Type B pancreatic cell (in vitro differentiated cells): ENCODE measurements at regions not wholly inside any gene's neighbourhood (a gene's known extent, or its start where the extent isn't known, plus 50 kb on each side); places are given as distances from the start of the nearest gene placed in this dataset.
A peak's percentile ranks its signal among the peaks of the same experiment; 100 is the strongest.

Experiments
- DNase-seq: peaks from one replicate; pipeline ENCODE4 v3.0.0; 2021; ENCODE audit warnings: mixed read lengths; ENCODE audit not compliant: unreplicated experiment; ENCODE audit errors: extremely low spot score
- H3K27ac Mint-ChIP-seq: 2 replicates; pipeline ENCODE4 v1.8.0; 2021; ENCODE audit warnings: mild to moderate bottlenecking, mixed read lengths
- H3K27me3 Mint-ChIP-seq: 2 replicates; pipeline ENCODE4 v1.8.0; 2021; ENCODE audit warnings: mixed read lengths
- H3K36me3 Mint-ChIP-seq: 2 replicates; pipeline ENCODE4 v1.8.0; 2021; ENCODE audit warnings: mixed read lengths
- H3K4me1 Mint-ChIP-seq: one replicate; pipeline ENCODE4 v1.8.0; 2021; ENCODE audit warnings: mixed read lengths; ENCODE audit not compliant: unreplicated experiment
- H3K4me3 Mint-ChIP-seq: 2 replicates; pipeline ENCODE4 v1.8.0; 2021; ENCODE audit warnings: mild to moderate bottlenecking, mixed read lengths
- H3K9me3 Mint-ChIP-seq: 2 replicates; pipeline ENCODE4 v1.8.0; 2021; ENCODE audit warnings: mixed read lengths
- TF ChIP-seq, protein P1 (sequence below): fragments of 200-600 bp; sonication (generic); conservative IDR thresholded peaks from 2 replicates; pipeline ENCODE4 v1.5.0; 2021; ENCODE audit warnings: antibody characterized with exemption, mild to moderate bottlenecking

DNA sequence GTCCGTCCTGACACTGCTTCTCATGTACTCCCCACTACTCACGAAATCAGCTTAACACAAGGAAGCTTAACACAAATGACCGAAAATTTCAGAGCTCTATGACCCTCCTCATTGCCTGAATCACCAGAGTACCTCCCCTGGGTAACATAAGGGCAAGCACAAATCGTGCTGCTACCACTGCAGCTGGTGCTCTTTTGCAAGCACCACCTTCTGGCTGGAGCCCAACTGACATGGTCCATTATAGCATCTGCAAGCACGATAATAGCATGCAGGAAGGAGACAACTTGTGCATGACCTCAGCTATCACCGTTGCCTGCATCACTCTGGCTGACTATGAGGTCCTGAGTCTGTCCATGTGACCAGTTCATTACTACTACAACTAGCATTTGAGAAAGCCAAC lies 308.0 kb downstream of the TEX13C start:
- Mint-ChIP-seq H3K27ac (no peak overlapping the region), H3K9me3 (no peaks in the 10 kb centered on the region), H3K36me3 (no peaks in the 10 kb centered on the region), H3K4me1 (no peaks in the 10 kb centered on the region), H3K4me3 (no peak overlapping the region), H3K27me3 (no peaks in the 10 kb centered on the region)
- no peak for DNase-seq
- TF ChIP-seq, protein P1, sequence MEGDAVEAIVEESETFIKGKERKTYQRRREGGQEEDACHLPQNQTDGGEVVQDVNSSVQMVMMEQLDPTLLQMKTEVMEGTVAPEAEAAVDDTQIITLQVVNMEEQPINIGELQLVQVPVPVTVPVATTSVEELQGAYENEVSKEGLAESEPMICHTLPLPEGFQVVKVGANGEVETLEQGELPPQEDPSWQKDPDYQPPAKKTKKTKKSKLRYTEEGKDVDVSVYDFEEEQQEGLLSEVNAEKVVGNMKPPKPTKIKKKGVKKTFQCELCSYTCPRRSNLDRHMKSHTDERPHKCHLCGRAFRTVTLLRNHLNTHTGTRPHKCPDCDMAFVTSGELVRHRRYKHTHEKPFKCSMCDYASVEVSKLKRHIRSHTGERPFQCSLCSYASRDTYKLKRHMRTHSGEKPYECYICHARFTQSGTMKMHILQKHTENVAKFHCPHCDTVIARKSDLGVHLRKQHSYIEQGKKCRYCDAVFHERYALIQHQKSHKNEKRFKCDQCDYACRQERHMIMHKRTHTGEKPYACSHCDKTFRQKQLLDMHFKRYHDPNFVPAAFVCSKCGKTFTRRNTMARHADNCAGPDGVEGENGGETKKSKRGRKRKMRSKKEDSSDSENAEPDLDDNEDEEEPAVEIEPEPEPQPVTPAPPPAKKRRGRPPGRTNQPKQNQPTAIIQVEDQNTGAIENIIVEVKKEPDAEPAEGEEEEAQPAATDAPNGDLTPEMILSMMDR, result no peak

DNA sequence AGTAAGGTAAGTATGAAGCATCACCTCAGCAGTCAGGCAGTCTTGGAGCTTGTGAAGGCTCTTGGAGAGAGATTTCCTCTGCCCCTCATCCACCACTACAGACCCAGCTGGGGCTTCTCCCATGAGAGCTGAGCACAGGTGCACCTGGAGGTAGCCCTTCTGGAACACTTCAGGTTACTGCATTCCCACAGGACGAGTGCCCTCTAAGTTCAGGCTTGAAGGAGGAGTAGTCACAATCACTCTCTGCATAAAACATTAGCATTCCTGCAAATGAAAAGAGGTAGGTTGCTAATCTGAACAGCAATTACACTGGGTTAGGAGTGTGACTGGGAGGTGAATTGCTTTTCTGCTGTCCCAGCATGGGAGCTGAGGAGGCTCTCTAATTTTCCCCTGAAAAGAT lies 308.8 kb downstream of the TEX13C start:
- Mint-ChIP-seq H3K4me1 (no peaks in the 10 kb centered on the region), H3K27ac (no peak overlapping the region), H3K36me3 (no peaks in the 10 kb centered on the region), H3K4me3 (no peak overlapping the region), H3K9me3 (no peaks in the 10 kb centered on the region), H3K27me3 (no peaks in the 10 kb centered on the region)
- no peak for DNase-seq
- TF ChIP-seq, protein P1, result no peak

DNA sequence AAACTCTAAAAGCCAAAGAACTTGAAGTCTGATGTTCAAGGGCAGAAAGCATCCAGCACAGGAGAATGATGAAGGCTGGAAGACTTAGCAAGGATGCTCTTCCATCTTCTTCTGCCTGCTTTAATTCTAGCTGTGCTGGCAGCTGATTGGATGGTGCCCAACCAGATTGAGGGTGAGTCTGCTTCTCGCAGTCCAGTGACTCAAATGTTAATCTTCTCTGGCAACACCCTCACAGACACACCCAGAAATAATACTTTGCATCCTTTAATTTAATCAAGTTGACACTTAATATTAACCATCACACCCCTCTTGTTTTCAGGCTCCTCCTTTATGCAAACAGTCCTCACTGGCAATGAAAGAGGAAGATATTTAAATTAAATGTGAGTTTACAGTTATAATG lies 321.7 kb downstream of the TEX13C start:
- DNase-seq, result no peak
- Mint-ChIP-seq H3K9me3 (no peaks in the 10 kb centered on the region), H3K4me3 (no peak overlapping the region), H3K27me3 (no peaks in the 10 kb centered on the region), H3K36me3 (no peaks in the 10 kb centered on the region), H3K27ac (no peak overlapping the region), H3K4me1 (no peaks in the 10 kb centered on the region)
- TF ChIP-seq, protein P1, result no peak

DNA sequence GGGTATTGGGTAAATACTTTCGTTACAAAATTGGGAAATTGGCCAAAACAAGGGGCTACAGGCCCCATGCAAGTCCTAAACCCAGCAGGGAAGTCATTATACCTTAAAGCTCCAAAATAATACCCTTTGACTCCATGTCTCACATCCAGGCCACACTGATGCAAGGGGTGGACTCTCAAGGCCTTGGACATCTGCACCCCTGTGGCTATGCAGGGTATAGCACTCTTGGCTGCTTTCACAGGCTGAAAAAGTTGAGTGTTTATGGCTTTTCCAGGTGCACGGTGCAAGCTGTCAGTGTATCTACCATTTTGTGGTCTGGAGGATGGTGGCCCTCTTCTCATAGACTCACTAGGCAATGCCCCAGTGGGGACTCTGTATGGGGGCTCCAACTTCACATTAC lies 326.5 kb downstream of the TEX13C start:
- no peaks in the 10 kb centered on the region for H3K9me3 Mint-ChIP-seq
- no peaks in the 10 kb centered on the region for H3K4me1 Mint-ChIP-seq
- H3K27me3 Mint-ChIP-seq, result no peaks in the 10 kb centered on the region
- H3K27ac Mint-ChIP-seq, result no peak overlapping the region
- no peak overlapping the region for H3K4me3 Mint-ChIP-seq
- TF ChIP-seq, protein P1, result peak; percentile 45
- no peaks in the 10 kb centered on the region for H3K36me3 Mint-ChIP-seq
- DNase-seq, result no peak

DNA sequence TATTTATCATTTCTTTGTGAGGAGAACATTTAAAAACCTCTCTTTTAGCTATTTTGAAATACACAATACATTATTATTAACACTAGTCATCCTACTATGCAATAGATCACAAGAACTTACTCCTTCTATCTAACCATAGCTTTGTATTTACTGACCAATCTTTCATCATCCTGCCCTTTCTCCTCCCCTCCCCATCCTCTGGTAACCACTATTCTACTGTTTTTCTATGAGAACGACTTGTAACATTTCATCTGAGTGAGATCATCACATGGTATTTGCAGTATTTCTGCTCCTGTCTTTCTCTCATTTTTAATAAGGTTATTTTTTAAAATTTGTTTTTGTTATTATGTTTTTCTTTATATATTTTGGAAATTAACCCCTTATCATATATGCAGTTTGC lies 331.8 kb downstream of the TEX13C start:
- Mint-ChIP-seq H3K4me1 (no peaks in the 10 kb centered on the region), H3K4me3 (no peak overlapping the region), H3K27me3 (no peaks in the 10 kb centered on the region), H3K36me3 (no peaks in the 10 kb centered on the region), H3K27ac (no peak overlapping the region), H3K9me3 (no peaks in the 10 kb centered on the region)
- DNase-seq, result no peak
- TF ChIP-seq, protein P1, result no peak

DNA sequence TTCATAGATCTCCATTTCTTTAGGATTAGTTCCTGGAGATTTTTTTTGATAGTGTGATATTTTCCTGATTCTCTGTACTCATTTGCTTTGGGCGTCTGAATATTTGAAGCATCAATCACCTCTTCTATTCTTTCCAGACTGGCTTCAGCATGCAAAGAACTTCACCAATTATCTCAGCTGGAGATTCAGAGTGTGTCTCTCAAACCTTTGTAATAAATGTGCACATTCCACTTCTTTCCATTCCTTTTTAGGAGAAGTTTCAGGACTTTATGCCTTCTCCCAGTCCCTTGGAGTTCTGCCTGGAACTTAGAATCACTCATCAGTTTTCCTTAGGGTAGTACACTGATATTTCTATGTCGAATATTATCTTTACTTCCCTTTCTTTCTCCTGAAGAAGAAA lies 334.8 kb downstream of the TEX13C start:
- H3K36me3 Mint-ChIP-seq, result no peaks in the 10 kb centered on the region
- TF ChIP-seq, protein P1, result no peak
- no peak overlapping the region for H3K27ac Mint-ChIP-seq
- H3K27me3 Mint-ChIP-seq, result no peaks in the 10 kb centered on the region
- H3K9me3 Mint-ChIP-seq, result no peaks in the 10 kb centered on the region
- H3K4me3 Mint-ChIP-seq, result no peak overlapping the region
- no peak for DNase-seq
- no peaks in the 10 kb centered on the region for H3K4me1 Mint-ChIP-seq
